H1 (cell line): ENCODE measurements at regions not wholly inside any gene's neighbourhood (a gene's known extent, or its start where the extent isn't known, plus 50 kb on each side); places are given as distances from the start of the nearest gene placed in this dataset.
A peak's percentile ranks its signal among the peaks of the same experiment; 100 is the strongest.

ENCODE experiments used
- CTCF ChIA-PET: fragments of 300-600 bp; sonication (Branson Sonifier 250); formaldehyde crosslinking; loops from one replicate; lab custom pipeline; 2021; ENCODE audit not compliant: partially characterized antibody; lab: Charles Lee
- POLR2A ChIA-PET: fragments of 300-600 bp; sonication (Branson Sonifier 250); formaldehyde crosslinking; loops from one replicate; lab custom pipeline; 2021; ENCODE audit warnings: inconsistent platforms; ENCODE audit not compliant: partially characterized antibody; lab: Charles Lee
- DNase-seq, 2 experiments: peaks; one replicate each; pipeline versions ENCODE4 v3.0.0 to v3.0.0-alpha.2; 2010 to 2022; ENCODE audit warnings: low spot score in 2 of 2, low read depth in 1 of 2, mixed read lengths in 1 of 2
- FAIRE-seq: peaks from 2 replicates; lab custom pipeline; 2011; peaks lifted over from hg19 to GRCh38; lab: Jason Lieb, UNC
- H2AFZ ChIP-seq: 2 replicates; pipeline ENCODE4 v1.8.1; 2012; ENCODE audit warnings: low read length, inconsistent platforms
- H2AK5ac ChIP-seq: 2 replicates; pipeline ENCODE4 v1.6.1; 2013; ENCODE audit warnings: low read depth, low read length
- H2BK120ac ChIP-seq: replicated peaks from 2 replicates; pipeline ENCODE3; 2013; ENCODE audit warnings: low read depth, low read length, inconsistent platforms
- H2BK12ac ChIP-seq: 2 replicates; pipeline ENCODE4 v1.6.1; 2013; ENCODE audit warnings: low read depth, low read length
- H2BK15ac ChIP-seq: 2 replicates; pipeline ENCODE4 v1.6.1; 2013; ENCODE audit warnings: low read length
- H2BK20ac ChIP-seq: 2 replicates; pipeline ENCODE4 v1.6.1; 2013; ENCODE audit warnings: low read length
- H2BK5ac ChIP-seq: 2 replicates; pipeline ENCODE4 v1.6.1; 2013; ENCODE audit warnings: low read depth, low read length
- H3K14ac ChIP-seq: 2 replicates; pipeline ENCODE4 v1.6.1; 2013; ENCODE audit warnings: inconsistent platforms; ENCODE audit not compliant: insufficient read length
- H3K18ac ChIP-seq: 2 replicates; pipeline ENCODE4 v1.6.1; 2013; ENCODE audit warnings: low read length; ENCODE audit errors: extremely low read depth
- H3K23ac ChIP-seq: 2 replicates; pipeline ENCODE4 v1.6.1; 2013; ENCODE audit warnings: inconsistent platforms; ENCODE audit not compliant: insufficient read length
- H3K23me2 ChIP-seq: 2 replicates; pipeline ENCODE4 v1.6.1; 2013; ENCODE audit warnings: low read depth, low read length
- H3K27ac ChIP-seq: 2 replicates; pipeline ENCODE4 v1.6.1; 2011; ENCODE audit warnings: low read depth, low read length, inconsistent platforms
- H3K27me3 ChIP-seq, 4 experiments: replicated peaks in 1 of 4; 1 replicate in 1 of 4; 2 replicates in 3 of 4; pipeline versions ENCODE4 v1.6.1 to v1.8.1; 2011 to 2013; ENCODE audit warnings: low read length in 3 of 4, mild to moderate bottlenecking in 3 of 4, inconsistent platforms in 2 of 4, mixed read lengths in 2 of 4, moderate library complexity in 1 of 4; ENCODE audit not compliant: control insufficient read depth in 3 of 4, insufficient read depth in 3 of 4; ENCODE audit errors: extremely low read depth in 1 of 4
- H3K36me3 ChIP-seq, 4 experiments: 2 replicates each; pipeline versions ENCODE4 v1.6.1 to v1.8.1; 2011 to 2013; ENCODE audit warnings: mild to moderate bottlenecking in 4 of 4, low read length in 3 of 4, moderate library complexity in 2 of 4, control low read depth in 1 of 4, inconsistent platforms in 1 of 4; ENCODE audit not compliant: insufficient read depth in 4 of 4, control insufficient read depth in 2 of 4
- H3K4ac ChIP-seq: replicated peaks from 2 replicates; pipeline ENCODE3; 2013; ENCODE audit warnings: low read length, low read depth, mixed read lengths, inconsistent platforms; ENCODE audit not compliant: insufficient read length
- H3K4me1 ChIP-seq, 4 experiments: replicated peaks in 1 of 4; 1 replicate in 1 of 4; 2 replicates in 3 of 4; pipeline versions ENCODE4 v1.6.1 to v1.8.1; 2011 to 2013; ENCODE audit warnings: low read length in 3 of 4, inconsistent platforms in 2 of 4, mixed read lengths in 1 of 4; ENCODE audit not compliant: insufficient read depth in 4 of 4, control insufficient read depth in 3 of 4
- H3K4me2 ChIP-seq, 2 experiments: 2 replicates each; pipeline versions ENCODE4 v1.6.1 to v1.8.1; 2011 to 2013; ENCODE audit warnings: low read depth in 2 of 2, low read length in 2 of 2, control low read depth in 1 of 2, inconsistent platforms in 1 of 2, mild to moderate bottlenecking in 1 of 2; ENCODE audit not compliant: insufficient read depth in 1 of 2
- H3K4me3 ChIP-seq, 4 experiments: fragments of 200-600, 300-600 bp in 1 of 4; sonication (generic), shearing (Covaris generic), sonication (Bioruptor Twin) in 1 of 4; 2 replicates each; pipeline versions ENCODE4 v1.5.1 to v1.8.1; 2011 to 2016; ENCODE audit warnings: low read length in 4 of 4, low read depth in 3 of 4, control low read depth in 2 of 4, inconsistent platforms in 2 of 4, mild to moderate bottlenecking in 2 of 4, mixed read lengths in 1 of 4, moderate library complexity in 1 of 4; ENCODE audit not compliant: insufficient read depth in 2 of 4; ENCODE audit errors: extremely low read depth in 1 of 4
- H3K56ac ChIP-seq: replicated peaks from 2 replicates; pipeline ENCODE3; 2013; ENCODE audit warnings: low read depth, mild to moderate bottlenecking, mixed read lengths, low read length, inconsistent platforms; ENCODE audit not compliant: insufficient read length
- H3K79me1 ChIP-seq: 2 replicates; pipeline ENCODE4 v1.6.1; 2013; ENCODE audit warnings: low read depth, low read length, control low read depth
- H3K79me2 ChIP-seq, 2 experiments: 2 replicates each; pipeline versions ENCODE4 v1.6.1 to v1.8.1; 2012 to 2013; ENCODE audit warnings: low read length in 2 of 2, mild to moderate bottlenecking in 2 of 2, inconsistent platforms in 1 of 2; ENCODE audit not compliant: insufficient read depth in 2 of 2, control insufficient read depth in 1 of 2
- H3K9ac ChIP-seq, 4 experiments: replicated peaks in 1 of 4; 1 replicate in 1 of 4; 2 replicates in 3 of 4; pipeline versions ENCODE4 v1.6.1 to v1.8.1; 2011 to 2013; ENCODE audit warnings: low read depth in 3 of 4, low read length in 3 of 4, control low read depth in 2 of 4, mild to moderate bottlenecking in 2 of 4, moderate library complexity in 2 of 4, inconsistent platforms in 1 of 4; ENCODE audit errors: extremely low read depth in 1 of 4
- H3K9me3 ChIP-seq, 2 experiments: 2 replicates each; pipeline versions ENCODE4 v1.6.1 to v1.8.1; 2012 to 2013; ENCODE audit warnings: mild to moderate bottlenecking in 2 of 2, moderate library complexity in 2 of 2, control low read depth in 1 of 2, inconsistent platforms in 1 of 2, low read depth in 1 of 2, low read length in 1 of 2, mixed read lengths in 1 of 2; ENCODE audit not compliant: insufficient read depth in 2 of 2
- H4K20me1 ChIP-seq, 2 experiments: replicated peaks in 1 of 2; 2 replicates each; pipeline versions ENCODE3 to v1.8.1; 2011 to 2013; ENCODE audit warnings: inconsistent platforms in 2 of 2, low read length in 2 of 2, mild to moderate bottlenecking in 1 of 2; ENCODE audit not compliant: insufficient read depth in 2 of 2, control insufficient read depth in 1 of 2
- H4K5ac ChIP-seq: 2 replicates; pipeline ENCODE4 v1.6.1; 2013; ENCODE audit warnings: low read length, low read depth, mixed read lengths, inconsistent platforms; ENCODE audit not compliant: insufficient read length
- H4K8ac ChIP-seq: 2 replicates; pipeline ENCODE4 v1.8.0; 2013; ENCODE audit warnings: mild to moderate bottlenecking, moderate library complexity, low read length, inconsistent platforms; ENCODE audit not compliant: insufficient read depth; ENCODE audit errors: extremely low read depth
- H4K91ac ChIP-seq: replicated peaks from 2 replicates; pipeline ENCODE3; 2013; ENCODE audit warnings: low read length, mixed read lengths, inconsistent platforms; ENCODE audit not compliant: insufficient read length
- ASH2L ChIP-seq: fragments of 200-600, 300-600 bp; sonication (generic); IDR thresholded peaks from one replicate; pipeline ENCODE4 v1.7.1; 2017; ENCODE audit warnings: low read length
- CBX8 ChIP-seq: fragments of 300-800, 300-1000 bp; sonication (generic); IDR thresholded peaks from 2 replicates; pipeline ENCODE4 v1.7.1; 2016; ENCODE audit warnings: low read depth, low read length, borderline replicate concordance
- EGR1 ChIP-seq: IDR thresholded peaks from 2 replicates; pipeline ENCODE4 v1.6.1; 2011; ENCODE audit warnings: low read depth, low read length, borderline replicate concordance
- NRF1 ChIP-seq: IDR thresholded peaks from 2 replicates; pipeline ENCODE4 v1.6.1; 2011; ENCODE audit warnings: mild to moderate bottlenecking, low read depth, low read length, improper control_type of control experiment
- SAP30 ChIP-seq: fragments of 300-600 bp; sonication (generic); IDR thresholded peaks from 2 replicates; pipeline ENCODE4 v1.7.1; 2012; ENCODE audit warnings: low read length, moderate library complexity, mild to moderate bottlenecking, inconsistent platforms; ENCODE audit not compliant: insufficient read depth, insufficient replicate concordance
- SUZ12 ChIP-seq: fragments of 200-600 bp; sonication (generic); IDR thresholded peaks from 2 replicates; pipeline ENCODE4 v1.6.1; 2012; ENCODE audit warnings: mild to moderate bottlenecking, inconsistent platforms, low read length, moderate library complexity, mixed read lengths
- TAF1 ChIP-seq: IDR thresholded peaks from 2 replicates; pipeline ENCODE4 v1.6.1; 2011; ENCODE audit warnings: mild to moderate bottlenecking, low read depth, low read length
- WGBS, 2 experiments: shearing (Covaris generic) in 1 of 2; methylation state at CpG; one replicate each; pipeline versions ENCODE4 v1.1.6 to v1.1.7; 2013 to 2015; ENCODE audit warnings: low lambda C conversion rate in 2 of 2, mixed read lengths in 2 of 2, inconsistent platforms in 1 of 2, low coverage in 1 of 2, missing lambda C conversion rate in 1 of 2; ENCODE audit not compliant: insufficient replicate concordance in 2 of 2, insufficient coverage in 1 of 2, insufficient read length in 1 of 2; ENCODE audit errors: extremely low coverage in 1 of 2, missing lambda C conversion rate in 1 of 2; 5-methylcytosine and 5-hydroxymethylcytosine counted together
- TF ChIP-seq, protein P1 (sequence below), 3 experiments: IDR thresholded peaks; 1 replicate in 2 of 3; 2 replicates in 1 of 3; pipeline versions ENCODE4 v1.5.1 to v1.6.1; 2011; ENCODE audit warnings: low read length in 3 of 3, mild to moderate bottlenecking in 3 of 3, inconsistent platforms in 2 of 3, low read depth in 1 of 3, moderate library complexity in 1 of 3; ENCODE audit not compliant: insufficient read depth in 1 of 3; ENCODE audit errors: control extremely low read depth in 1 of 3

DNA sequence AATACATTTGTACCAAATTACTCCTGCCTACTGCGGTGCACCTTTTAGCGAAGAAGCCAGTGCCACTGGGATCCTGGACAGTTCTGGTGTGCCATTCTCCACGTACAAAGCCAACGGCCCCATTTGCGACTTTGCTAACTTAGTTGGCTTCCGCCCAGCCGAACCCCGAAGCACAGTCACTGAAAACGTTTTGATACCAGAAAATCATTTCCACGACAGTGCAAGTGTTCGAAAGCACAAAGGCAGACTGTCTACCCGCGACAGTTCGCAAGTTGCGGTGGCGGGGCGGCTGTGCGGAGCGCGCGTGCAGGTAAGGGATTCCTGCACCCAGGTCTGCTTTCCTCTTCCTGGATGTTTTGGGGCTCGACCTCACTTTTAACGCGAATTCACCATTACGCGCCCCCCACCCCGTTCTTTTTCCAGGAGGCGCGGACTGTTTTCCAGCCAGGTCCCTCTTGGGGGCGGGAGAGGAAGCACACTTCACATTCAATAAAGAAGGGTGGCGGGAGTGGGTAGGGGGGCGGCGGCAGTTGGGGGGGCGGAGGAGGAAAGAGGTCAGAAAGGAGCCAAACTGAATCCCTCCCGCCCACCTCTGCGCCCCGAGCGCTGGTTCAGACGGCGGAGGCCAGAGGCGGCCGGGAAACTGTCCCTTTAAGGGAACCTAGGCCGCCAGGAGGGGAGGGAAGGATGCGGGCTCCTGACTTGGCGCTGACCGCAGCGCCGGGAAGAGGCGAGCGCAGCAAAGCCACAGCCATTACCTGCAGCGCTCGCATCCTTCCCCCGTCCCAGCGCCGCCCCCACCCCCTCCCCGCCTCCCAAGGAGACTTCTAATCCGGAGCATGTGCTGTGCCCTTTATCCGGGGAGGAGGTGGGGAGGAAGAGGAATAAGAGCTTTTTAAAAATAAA is 107.4 kb upstream of the KCTD1 start:
- Histone ChIP-seq H3K79me1 (no peaks in the 10 kb centered on the region), H2BK20ac (no peak overlapping the region), H2BK120ac (no peak overlapping the region), H3K4me2 (peak overlapping the region; percentile 96 to 97), H3K56ac (no peak overlapping the region), H3K14ac (peak overlapping the region; percentile 40), H2BK15ac (no peak overlapping the region), H2BK5ac (no peak overlapping the region), H2BK12ac (no peak overlapping the region), H4K8ac (peak overlapping the region; percentile 59), H3K18ac (no peak overlapping the region; the same call in 1 of the 2 replicates), H3K9me3 (no peaks in the 10 kb centered on the region), H3K4me3 (peak overlapping the region; percentile 79 to 90 (median 84)), H3K27me3 (peaks cover 0 to 15% (median 12%) of the 10 kb centered on the region in 4 experiments; a peak in 6 of 7 replicates), H2AFZ (peak overlapping the region; percentile 70; the same call in 1 of the 2 replicates), H3K27ac (no peak overlapping the region), H3K36me3 (no peaks in the 10 kb centered on the region), H3K79me2 (no peaks in the 10 kb centered on the region), H4K5ac (no peak overlapping the region), H4K20me1 (no peaks in the 10 kb centered on the region), H3K9ac (peak overlapping the region in 3 of 4 experiments; percentile 35 to 71 (median 64); a peak in 6 of 7 replicates), H4K91ac (peak overlapping the region; percentile 35), H3K4ac (no peak overlapping the region), H3K23ac (no peak overlapping the region), H3K23me2 (peaks cover 7% of the 10 kb centered on the region), H2AK5ac (no peak overlapping the region), H3K4me1 (peaks cover 2 to 20% (median 9%) of the 10 kb centered on the region in 4 experiments; a peak in 5 of 7 replicates)
- WGBS, 2 experiments: 3% methylated on average over 32 of the region's 58 CpGs; no CpG with 5 or more reads in 1 of the 2 experiments
- ChIA-PET CTCF (interaction anchor here (0.9 to 1.3 kb wide), 2 partner anchors 35 to 125 kb away, joined by 4 read pairs; no protein-coding TSS in a partner anchor), POLR2A (interaction anchor here (0.7 to 1.6 kb wide), 2 partner anchors 15 to 394 kb away, joined by 3 read pairs; no protein-coding TSS in a partner anchor)
- DNase-seq (peak in 1 of 2 experiments; percentile 78), FAIRE-seq (peak; percentile 50)
- TF ChIP-seq NRF1 (no peak), EGR1 (peak; percentile 58; the same call in 1 of the 2 replicates), SUZ12 (peak; percentile 56), ASH2L (peak; percentile 17), TAF1 (peak; percentile 46; the same call in 1 of the 2 replicates), SAP30 (no peak), CBX8 (no peak)
- TF ChIP-seq, protein P1, sequence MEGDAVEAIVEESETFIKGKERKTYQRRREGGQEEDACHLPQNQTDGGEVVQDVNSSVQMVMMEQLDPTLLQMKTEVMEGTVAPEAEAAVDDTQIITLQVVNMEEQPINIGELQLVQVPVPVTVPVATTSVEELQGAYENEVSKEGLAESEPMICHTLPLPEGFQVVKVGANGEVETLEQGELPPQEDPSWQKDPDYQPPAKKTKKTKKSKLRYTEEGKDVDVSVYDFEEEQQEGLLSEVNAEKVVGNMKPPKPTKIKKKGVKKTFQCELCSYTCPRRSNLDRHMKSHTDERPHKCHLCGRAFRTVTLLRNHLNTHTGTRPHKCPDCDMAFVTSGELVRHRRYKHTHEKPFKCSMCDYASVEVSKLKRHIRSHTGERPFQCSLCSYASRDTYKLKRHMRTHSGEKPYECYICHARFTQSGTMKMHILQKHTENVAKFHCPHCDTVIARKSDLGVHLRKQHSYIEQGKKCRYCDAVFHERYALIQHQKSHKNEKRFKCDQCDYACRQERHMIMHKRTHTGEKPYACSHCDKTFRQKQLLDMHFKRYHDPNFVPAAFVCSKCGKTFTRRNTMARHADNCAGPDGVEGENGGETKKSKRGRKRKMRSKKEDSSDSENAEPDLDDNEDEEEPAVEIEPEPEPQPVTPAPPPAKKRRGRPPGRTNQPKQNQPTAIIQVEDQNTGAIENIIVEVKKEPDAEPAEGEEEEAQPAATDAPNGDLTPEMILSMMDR (IDR thresholded peaks at IDR 0.05; ENCODE audit: control extremely low read depth in 1 of 3, insufficient read depth in 1 of 3, low read depth in 1 of 3, low read length in 3 of 3): peak in 1 of 3 experiments; percentile 2; a peak in 1 of 4 replicates
